ENCODE measurements at regions not wholly inside any gene's neighbourhood (a gene's known extent, or its start where the extent isn't known, plus 50 kb on each side); places are given as distances from the start of the nearest gene placed in this dataset.
"Not testable (repeated sequence)": the region's sequence is repeated elsewhere in the genome, so short reads cannot be mapped to it uniquely, and the experiment has no call there.

- H3K9me3 ChIP-seq (ENCODE audit: control insufficient read depth, low read depth, low read length): peaks cover 78% of the 10 kb centered on the region
- not testable (repeated sequence) for H3K27me3 ChIP-seq (ENCODE audit: control insufficient read depth, insufficient read depth, low read length); H3K36me3 ChIP-seq (ENCODE audit: control insufficient read depth, low read depth, low read length); H3K4me1 ChIP-seq (ENCODE audit: control insufficient read depth, low read depth, low read length); H3K4me3 ChIP-seq (ENCODE audit: low read length); H3K27ac ChIP-seq (ENCODE audit: low read length); H3K9ac ChIP-seq (ENCODE audit: low read length)
These were observed 1516.4 kb upstream of the TPTE start for GRCh38 chr21:9004815-9005518.

GRCh38 chr21:9005671-9006070 is 1515.7 kb upstream of the TPTE start:
- H3K9me3 ChIP-seq (ENCODE audit: control insufficient read depth, low read depth, low read length): peaks cover 79% of the 10 kb centered on the region
- not testable (repeated sequence) for H3K36me3 ChIP-seq (ENCODE audit: control insufficient read depth, low read depth, low read length); H3K27ac ChIP-seq (ENCODE audit: low read length); H3K4me3 ChIP-seq (ENCODE audit: low read length); H3K9ac ChIP-seq (ENCODE audit: low read length); H3K4me1 ChIP-seq (ENCODE audit: control insufficient read depth, low read depth, low read length); H3K27me3 ChIP-seq (ENCODE audit: control insufficient read depth, insufficient read depth, low read length)

- not testable (repeated sequence) for H3K4me1 ChIP-seq (ENCODE audit: control insufficient read depth, low read depth, low read length); H3K36me3 ChIP-seq (ENCODE audit: control insufficient read depth, low read depth, low read length); H3K4me3 ChIP-seq (ENCODE audit: low read length); H3K27ac ChIP-seq (ENCODE audit: low read length); H3K9ac ChIP-seq (ENCODE audit: low read length); H3K27me3 ChIP-seq (ENCODE audit: control insufficient read depth, insufficient read depth, low read length)
- H3K9me3 ChIP-seq (ENCODE audit: control insufficient read depth, low read depth, low read length): peaks cover 83% of the 10 kb centered on the region
These were observed 1515.3 kb upstream of the TPTE start for GRCh38 chr21:9006111-9006510.

GRCh38 chr21:9006553-9007323 is 1514.6 kb upstream of the TPTE start:
- not testable (repeated sequence) for H3K4me1 ChIP-seq (ENCODE audit: control insufficient read depth, low read depth, low read length); H3K36me3 ChIP-seq (ENCODE audit: control insufficient read depth, low read depth, low read length); H3K27me3 ChIP-seq (ENCODE audit: control insufficient read depth, insufficient read depth, low read length); H3K27ac ChIP-seq (ENCODE audit: low read length); H3K9ac ChIP-seq (ENCODE audit: low read length); H3K4me3 ChIP-seq (ENCODE audit: low read length)
- H3K9me3 ChIP-seq (ENCODE audit: control insufficient read depth, low read depth, low read length): peaks cover 89% of the 10 kb centered on the region

GRCh38 chr21:9008636-9009035 is 1512.7 kb upstream of the TPTE start:
- no peaks in the 10 kb centered on the region for H3K4me1 ChIP-seq (ENCODE audit: control insufficient read depth, low read depth, low read length)
- H3K27ac ChIP-seq (ENCODE audit: low read length): no peak overlapping the region
- peaks cover 94% of the 10 kb centered on the region for H3K9me3 ChIP-seq (ENCODE audit: control insufficient read depth, low read depth, low read length)
- H3K9ac ChIP-seq (ENCODE audit: low read length): no peak overlapping the region
- no peak overlapping the region for H3K4me3 ChIP-seq (ENCODE audit: low read length)
- no peaks in the 10 kb centered on the region for H3K36me3 ChIP-seq (ENCODE audit: control insufficient read depth, low read depth, low read length)
- H3K27me3 ChIP-seq (ENCODE audit: control insufficient read depth, insufficient read depth, low read length): no peaks in the 10 kb centered on the region

- H3K9ac ChIP-seq (ENCODE audit: low read length); H3K4me3 ChIP-seq (ENCODE audit: low read length); H3K36me3 ChIP-seq (ENCODE audit: control insufficient read depth, low read depth, low read length); H3K4me1 ChIP-seq (ENCODE audit: control insufficient read depth, low read depth, low read length); H3K27me3 ChIP-seq (ENCODE audit: control insufficient read depth, insufficient read depth, low read length); H3K27ac ChIP-seq (ENCODE audit: low read length): not testable (repeated sequence)
- H3K9me3 ChIP-seq (ENCODE audit: control insufficient read depth, low read depth, low read length): peaks cover 94% of the 10 kb centered on the region
These were observed 1511.9 kb upstream of the TPTE start for GRCh38 chr21:9009267-9010016.

GRCh38 chr21:9010121-9010795 is 1511.1 kb upstream of the TPTE start:
- H3K36me3 ChIP-seq (ENCODE audit: control insufficient read depth, low read depth, low read length); H3K27ac ChIP-seq (ENCODE audit: low read length); H3K4me3 ChIP-seq (ENCODE audit: low read length); H3K27me3 ChIP-seq (ENCODE audit: control insufficient read depth, insufficient read depth, low read length); H3K4me1 ChIP-seq (ENCODE audit: control insufficient read depth, low read depth, low read length); H3K9ac ChIP-seq (ENCODE audit: low read length): not testable (repeated sequence)
- H3K9me3 ChIP-seq (ENCODE audit: control insufficient read depth, low read depth, low read length): peaks cover 93% of the 10 kb centered on the region

- H3K27me3 ChIP-seq (ENCODE audit: control insufficient read depth, insufficient read depth, low read length); H3K9ac ChIP-seq (ENCODE audit: low read length); H3K4me3 ChIP-seq (ENCODE audit: low read length); H3K4me1 ChIP-seq (ENCODE audit: control insufficient read depth, low read depth, low read length); H3K27ac ChIP-seq (ENCODE audit: low read length); H3K36me3 ChIP-seq (ENCODE audit: control insufficient read depth, low read depth, low read length): not testable (repeated sequence)
- H3K9me3 ChIP-seq (ENCODE audit: control insufficient read depth, low read depth, low read length): peaks cover 90% of the 10 kb centered on the region
These were observed 1510.2 kb upstream of the TPTE start for GRCh38 chr21:9010936-9011890.

- H3K4me1 ChIP-seq (ENCODE audit: control insufficient read depth, low read depth, low read length); H3K36me3 ChIP-seq (ENCODE audit: control insufficient read depth, low read depth, low read length); H3K27ac ChIP-seq (ENCODE audit: low read length); H3K4me3 ChIP-seq (ENCODE audit: low read length); H3K27me3 ChIP-seq (ENCODE audit: control insufficient read depth, insufficient read depth, low read length); H3K9ac ChIP-seq (ENCODE audit: low read length): not testable (repeated sequence)
- H3K9me3 ChIP-seq (ENCODE audit: control insufficient read depth, low read depth, low read length): peaks cover 83% of the 10 kb centered on the region
These were observed 1509.5 kb upstream of the TPTE start for GRCh38 chr21:9011916-9012315.

- not testable (repeated sequence) for H3K27me3 ChIP-seq (ENCODE audit: control insufficient read depth, insufficient read depth, low read length); H3K4me1 ChIP-seq (ENCODE audit: control insufficient read depth, low read depth, low read length); H3K9ac ChIP-seq (ENCODE audit: low read length); H3K27ac ChIP-seq (ENCODE audit: low read length); H3K36me3 ChIP-seq (ENCODE audit: control insufficient read depth, low read depth, low read length); H3K4me3 ChIP-seq (ENCODE audit: low read length)
- H3K9me3 ChIP-seq (ENCODE audit: control insufficient read depth, low read depth, low read length): peaks cover 71% of the 10 kb centered on the region
These were observed 1507.7 kb upstream of the TPTE start for GRCh38 chr21:9013502-9014242.

Measured in iPS-18a (cell line).